Karpas-422 (cell line): ENCODE measurements at regions not wholly inside any gene's neighbourhood (a gene's known extent, or its start where the extent isn't known, plus 50 kb on each side); places are given as distances from the start of the nearest gene placed in this dataset.

ENCODE experiments used
- DNase-seq: peaks from one replicate; pipeline ENCODE4 v3.0.0-alpha.2; 2015
- H2AFZ ChIP-seq: fragments of 200-600 bp; sonication (generic); 2 replicates; pipeline ENCODE4 v1.6.1; 2014; ENCODE audit warnings: antibody characterized with exemption, low read length, mixed read lengths
- H3K27ac ChIP-seq: fragments of 200-600 bp; sonication (generic); 2 replicates; pipeline ENCODE4 v1.5.1; 2014; ENCODE audit warnings: mild to moderate bottlenecking, low read length, moderate library complexity
- H3K27me3 ChIP-seq: fragments of 200-600 bp; sonication (generic); 2 replicates; pipeline ENCODE4 v1.6.1; 2014; ENCODE audit warnings: low read length, mixed read lengths
- H3K36me3 ChIP-seq: fragments of 200-600 bp; sonication (generic); 2 replicates; pipeline ENCODE4 v1.6.1; 2014; ENCODE audit warnings: low read length, mixed read lengths; ENCODE audit not compliant: insufficient read depth
- H3K4me1 ChIP-seq: fragments of 200-600 bp; sonication (generic); 2 replicates; pipeline ENCODE4 v1.6.1; 2014; ENCODE audit warnings: mild to moderate bottlenecking, low read length, mixed read lengths
- H3K4me2 ChIP-seq: fragments of 200-600 bp; sonication (generic); 2 replicates; pipeline ENCODE4 v1.6.1; 2014; ENCODE audit warnings: low read length, low read depth, mild to moderate bottlenecking; ENCODE audit not compliant: poor library complexity, severe bottlenecking
- H3K4me3 ChIP-seq: fragments of 200-600 bp; sonication (generic); 2 replicates; pipeline ENCODE4 v1.5.1; 2014; ENCODE audit warnings: mild to moderate bottlenecking, antibody characterized with exemption, low read length, mixed read lengths
- H3K79me2 ChIP-seq: fragments of 200-600 bp; sonication (generic); 2 replicates; pipeline ENCODE4 v1.6.1; 2014; ENCODE audit warnings: mild to moderate bottlenecking, low read length, mixed read lengths
- H3K9ac ChIP-seq: fragments of 200-600 bp; sonication (generic); 2 replicates; pipeline ENCODE4 v1.6.0; 2014; ENCODE audit warnings: low read length
- H3K9me2 ChIP-seq: fragments of 200-600 bp; sonication (generic), shearing (Covaris generic); replicated peaks from 2 replicates; pipeline ENCODE4 v1.6.0; 2014; ENCODE audit warnings: mild to moderate bottlenecking, low read length, moderate library complexity; ENCODE audit not compliant: insufficient read depth
- H3K9me3 ChIP-seq: fragments of 300-700, 200-600 bp; sonication (generic); 2 replicates; pipeline ENCODE4 v1.6.1; 2014; ENCODE audit warnings: low read length, mixed read lengths
- H4K20me1 ChIP-seq: fragments of 200-600 bp; sonication (generic); 2 replicates; pipeline ENCODE4 v1.6.1; 2014; ENCODE audit warnings: mild to moderate bottlenecking, antibody characterized with exemption, low read length, low read depth; ENCODE audit not compliant: insufficient read depth

DNA sequence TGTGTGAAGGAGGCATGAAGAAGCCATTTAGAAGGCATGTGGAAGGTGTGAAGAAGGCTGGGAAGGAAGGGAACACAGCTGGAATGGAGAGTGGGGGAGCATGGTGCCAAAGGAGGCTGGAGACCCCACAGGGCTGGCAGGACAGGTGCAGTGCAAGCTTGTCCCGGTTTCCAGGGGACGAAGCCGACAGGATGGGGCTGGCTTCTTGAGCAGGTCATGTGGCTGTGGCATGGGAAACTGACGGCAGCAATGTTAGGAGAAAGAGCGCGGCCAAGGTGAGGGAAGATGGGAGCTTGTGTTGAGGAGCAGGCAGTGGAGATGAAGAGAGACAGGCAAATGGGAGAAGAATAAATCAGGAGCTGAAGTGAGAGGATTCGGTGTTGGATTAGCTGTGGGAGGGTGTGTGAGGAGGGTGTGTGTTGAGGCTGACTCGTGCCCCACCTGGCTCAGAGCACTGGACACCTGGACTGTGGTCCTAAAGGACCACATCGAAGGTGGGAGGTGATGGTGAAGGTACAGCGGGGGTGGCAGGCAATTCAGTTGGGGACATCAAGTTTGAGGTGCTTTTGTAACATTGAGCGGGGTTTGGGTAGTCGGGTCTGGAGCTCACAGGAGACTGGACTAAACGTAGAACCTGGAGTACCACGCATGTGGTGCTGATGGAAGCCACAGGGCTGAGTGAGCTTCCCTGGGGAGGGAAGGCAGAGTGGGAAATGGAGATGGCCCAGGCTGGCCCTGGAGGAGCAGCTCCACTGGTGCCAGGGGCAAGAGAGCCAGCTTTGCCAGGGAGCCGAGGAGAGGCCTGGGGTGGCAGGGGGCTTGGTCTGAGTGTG lies 165.6 kb upstream of the HDAC4 start:
- no peak overlapping the region for H3K4me2 ChIP-seq
- H3K27ac ChIP-seq, result no peak overlapping the region
- no peaks in the 10 kb centered on the region for H3K4me1 ChIP-seq
- no peak overlapping the region for H3K4me3 ChIP-seq
- H3K79me2 ChIP-seq, result no peaks in the 10 kb centered on the region
- no peaks in the 10 kb centered on the region for H4K20me1 ChIP-seq
- H3K27me3 ChIP-seq, result no peaks in the 10 kb centered on the region
- no peaks in the 10 kb centered on the region for H3K9me3 ChIP-seq
- H3K9me2 ChIP-seq, result no peaks in the 10 kb centered on the region
- no peaks in the 10 kb centered on the region for H3K36me3 ChIP-seq
- no peak overlapping the region for H2AFZ ChIP-seq
- H3K9ac ChIP-seq, result no peak overlapping the region
- DNase-seq, result no peak

DNA sequence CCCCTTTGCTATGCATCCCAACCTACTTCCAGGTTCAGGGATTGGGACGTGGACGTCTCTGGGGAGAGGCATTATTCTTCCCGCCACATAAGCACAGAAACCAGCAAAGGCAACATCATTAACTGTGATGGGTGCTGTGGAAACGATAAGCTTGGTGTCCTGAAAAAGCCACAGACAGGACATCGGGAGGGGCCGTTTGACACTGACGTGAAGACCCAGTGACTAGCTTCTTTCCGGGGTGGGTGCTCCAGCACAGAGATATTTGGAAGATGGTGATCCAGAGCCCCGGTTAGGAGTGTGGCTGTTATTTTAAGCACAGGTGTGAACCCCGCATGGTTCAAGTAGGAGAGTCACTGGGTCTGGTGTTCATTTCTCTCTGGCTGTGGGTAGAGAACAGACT lies 163.8 kb upstream of the HDAC4 start:
- H3K79me2 ChIP-seq, result no peaks in the 10 kb centered on the region
- no peaks in the 10 kb centered on the region for H3K9me2 ChIP-seq
- no peak overlapping the region for H3K27ac ChIP-seq
- no peaks in the 10 kb centered on the region for H4K20me1 ChIP-seq
- no peak for DNase-seq
- H3K4me3 ChIP-seq, result no peak overlapping the region
- H3K27me3 ChIP-seq, result no peaks in the 10 kb centered on the region
- H2AFZ ChIP-seq, result no peak overlapping the region
- H3K36me3 ChIP-seq, result no peaks in the 10 kb centered on the region
- H3K9me3 ChIP-seq, result no peaks in the 10 kb centered on the region
- no peak overlapping the region for H3K4me2 ChIP-seq
- no peaks in the 10 kb centered on the region for H3K4me1 ChIP-seq
- no peak overlapping the region for H3K9ac ChIP-seq

DNA sequence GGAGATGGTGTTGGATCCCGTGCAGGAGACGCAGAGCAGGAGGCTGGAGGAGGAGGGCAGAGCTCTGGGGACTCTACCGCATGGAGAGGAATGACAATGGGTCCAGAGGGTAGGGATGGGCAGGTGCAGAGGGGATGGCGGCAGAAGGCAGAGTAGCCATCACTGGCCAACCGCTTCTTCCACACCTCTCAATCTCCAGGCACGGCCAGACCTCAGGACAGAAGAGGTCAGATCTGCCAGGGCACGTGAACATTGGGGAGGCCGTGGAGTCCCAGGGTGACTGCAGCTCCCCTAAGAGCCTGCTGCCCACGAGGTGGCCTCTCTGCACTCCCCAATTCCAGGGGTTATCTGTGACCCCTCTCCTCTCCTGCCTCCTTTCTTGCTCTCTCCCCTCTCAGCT lies 162.7 kb upstream of the HDAC4 start:
- Histone ChIP-seq H3K27me3 (no peaks in the 10 kb centered on the region), H3K4me3 (no peak overlapping the region), H3K9ac (no peak overlapping the region), H3K27ac (no peak overlapping the region), H3K4me1 (no peaks in the 10 kb centered on the region), H3K4me2 (no peak overlapping the region), H3K9me2 (no peaks in the 10 kb centered on the region), H4K20me1 (no peaks in the 10 kb centered on the region), H3K9me3 (no peaks in the 10 kb centered on the region), H3K36me3 (no peaks in the 10 kb centered on the region), H3K79me2 (no peaks in the 10 kb centered on the region), H2AFZ (no peak overlapping the region)
- DNase-seq, result no peak

DNA sequence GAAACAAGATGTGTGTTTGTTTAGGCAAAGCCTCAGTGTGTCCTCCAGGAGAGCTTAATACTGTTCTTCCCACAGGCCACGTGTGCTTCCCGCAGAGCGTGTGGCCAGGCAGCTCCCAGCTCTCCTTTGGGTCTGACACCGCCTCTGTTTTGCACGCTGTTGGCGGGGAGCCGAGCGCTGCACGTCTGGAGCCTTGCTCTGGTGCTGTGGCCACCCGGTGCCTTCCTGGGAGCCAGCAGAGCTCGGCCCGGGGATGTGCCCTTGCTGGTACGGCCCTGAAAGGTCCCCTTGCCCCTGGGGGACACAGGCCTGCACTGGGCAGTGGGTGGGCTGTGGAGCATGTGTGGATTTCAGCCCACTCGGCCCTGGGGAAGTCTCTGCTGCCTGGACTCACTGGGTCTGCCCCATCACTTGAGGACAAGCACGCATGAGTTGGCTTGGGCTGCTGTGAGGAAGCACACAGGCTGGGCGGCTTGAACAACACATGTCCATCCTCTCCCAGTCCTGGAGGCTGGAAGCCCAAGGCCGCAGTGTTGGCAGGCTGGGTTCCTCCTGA lies 160.7 kb upstream of the HDAC4 start:
- H3K79me2 ChIP-seq, result no peaks in the 10 kb centered on the region
- H3K4me2 ChIP-seq, result no peak overlapping the region
- H3K9ac ChIP-seq, result no peak overlapping the region
- DNase-seq, result no peak
- H3K27me3 ChIP-seq, result no peaks in the 10 kb centered on the region
- H3K4me1 ChIP-seq, result no peaks in the 10 kb centered on the region
- no peak overlapping the region for H3K27ac ChIP-seq
- no peaks in the 10 kb centered on the region for H3K9me2 ChIP-seq
- no peaks in the 10 kb centered on the region for H4K20me1 ChIP-seq
- no peak overlapping the region for H2AFZ ChIP-seq
- H3K36me3 ChIP-seq, result no peaks in the 10 kb centered on the region
- no peaks in the 10 kb centered on the region for H3K9me3 ChIP-seq
- no peak overlapping the region for H3K4me3 ChIP-seq

DNA sequence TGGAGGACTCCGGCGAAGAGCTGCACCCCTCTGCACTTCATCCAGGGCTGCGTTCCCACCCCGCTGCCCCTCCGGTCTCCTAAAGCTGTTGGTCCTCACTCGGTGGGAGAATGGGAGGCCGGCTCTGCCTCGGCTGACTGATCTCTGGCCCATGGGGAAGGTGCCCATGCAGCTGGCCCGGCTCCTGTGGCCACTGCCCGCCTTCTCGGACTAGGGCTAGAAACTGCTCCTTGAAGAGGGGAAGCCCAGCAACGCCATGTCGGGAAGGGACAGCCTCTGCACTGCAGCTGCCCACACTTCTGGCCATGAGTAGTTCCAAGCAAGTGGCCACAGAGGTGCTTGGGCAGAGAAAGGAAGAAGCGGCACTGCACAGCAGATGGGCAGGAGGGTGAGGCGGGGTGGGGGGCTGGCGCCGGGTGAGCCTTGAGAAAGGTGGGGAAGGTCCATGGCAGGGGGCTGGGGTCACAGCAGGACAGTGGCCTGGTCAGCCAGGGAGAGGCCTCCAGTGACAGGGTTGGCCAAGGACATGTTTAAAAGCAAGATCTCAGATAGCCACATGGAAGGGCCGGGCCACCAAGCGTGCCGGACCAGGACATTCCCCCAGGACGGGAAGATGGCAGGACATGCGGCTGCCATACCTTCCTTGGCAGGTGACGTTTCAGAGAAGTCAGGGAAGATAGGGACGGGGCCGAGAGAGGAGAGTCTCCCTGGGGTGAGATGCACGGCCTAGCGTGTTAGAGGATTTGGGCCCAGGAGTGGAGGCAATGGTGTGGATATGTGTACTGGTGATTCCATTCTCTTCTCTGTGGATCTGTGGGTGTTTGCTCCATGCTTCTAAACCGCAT lies 158.8 kb upstream of the HDAC4 start:
- Histone ChIP-seq H3K9me2 (no peaks in the 10 kb centered on the region), H3K9me3 (no peaks in the 10 kb centered on the region), H3K4me2 (no peak overlapping the region), H3K4me1 (no peaks in the 10 kb centered on the region), H2AFZ (no peak overlapping the region), H3K4me3 (no peak overlapping the region), H3K36me3 (no peaks in the 10 kb centered on the region), H3K27me3 (no peaks in the 10 kb centered on the region), H3K27ac (no peak overlapping the region), H4K20me1 (no peaks in the 10 kb centered on the region), H3K9ac (no peak overlapping the region), H3K79me2 (no peaks in the 10 kb centered on the region)
- no peak for DNase-seq

DNA sequence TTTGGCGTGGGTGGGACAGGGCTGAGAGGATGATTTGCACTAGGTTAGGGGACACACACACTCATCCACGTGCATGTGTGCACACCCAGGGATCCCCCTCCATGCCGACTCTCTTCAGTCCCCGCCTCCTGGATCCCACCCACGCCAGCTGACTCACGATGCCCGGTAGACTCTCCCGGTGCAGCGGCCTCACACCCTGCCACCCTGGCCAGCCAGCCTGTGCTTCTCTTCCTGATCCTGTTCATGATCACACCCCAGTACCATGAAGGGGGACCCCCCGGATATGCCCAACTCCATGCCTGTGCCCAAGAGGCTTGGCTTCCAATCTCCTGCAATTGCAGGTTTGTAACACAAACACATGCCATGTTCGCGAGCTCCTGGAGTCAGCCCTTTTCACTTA lies 157.8 kb upstream of the HDAC4 start:
- no peak for DNase-seq
- H3K27ac ChIP-seq, result no peak overlapping the region

DNA sequence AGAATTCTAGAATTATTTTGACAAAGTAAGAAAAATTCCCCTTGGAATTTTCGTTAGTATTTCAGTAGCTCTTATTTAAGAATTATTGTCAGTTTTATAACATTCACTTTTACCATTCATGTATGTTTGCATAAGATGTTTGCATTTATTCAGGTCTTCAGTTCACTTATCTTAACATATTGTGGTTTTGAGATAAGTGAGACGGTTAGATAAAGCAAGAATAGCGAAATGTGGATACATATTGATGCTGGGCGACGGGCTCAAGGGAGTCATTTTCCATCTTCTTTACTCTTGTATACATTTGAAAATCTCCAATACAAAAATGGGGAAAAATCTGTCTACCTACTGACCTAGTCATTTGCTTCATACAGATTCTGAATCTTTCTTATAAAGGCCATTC lies 156.7 kb upstream of the HDAC4 start:
- no peaks in the 10 kb centered on the region for H3K79me2 ChIP-seq
- no peaks in the 10 kb centered on the region for H3K27me3 ChIP-seq
- no peak for DNase-seq
- no peak overlapping the region for H2AFZ ChIP-seq
- H3K4me1 ChIP-seq, result no peaks in the 10 kb centered on the region
- no peak overlapping the region for H3K4me2 ChIP-seq
- no peak overlapping the region for H3K9ac ChIP-seq
- no peaks in the 10 kb centered on the region for H4K20me1 ChIP-seq
- H3K36me3 ChIP-seq, result no peaks in the 10 kb centered on the region
- no peaks in the 10 kb centered on the region for H3K9me2 ChIP-seq
- no peak overlapping the region for H3K4me3 ChIP-seq
- no peak overlapping the region for H3K27ac ChIP-seq
- no peaks in the 10 kb centered on the region for H3K9me3 ChIP-seq

More for the DNA sequence above, 157.8 kb upstream of the HDAC4 start:
- H3K4me2 ChIP-seq, result no peak overlapping the region
- no peak overlapping the region for H3K4me3 ChIP-seq
- H3K79me2 ChIP-seq, result no peaks in the 10 kb centered on the region
- no peaks in the 10 kb centered on the region for H3K36me3 ChIP-seq
- H3K9me3 ChIP-seq, result no peaks in the 10 kb centered on the region
- H4K20me1 ChIP-seq, result no peaks in the 10 kb centered on the region
- no peaks in the 10 kb centered on the region for H3K9me2 ChIP-seq
- no peaks in the 10 kb centered on the region for H3K4me1 ChIP-seq
- H2AFZ ChIP-seq, result no peak overlapping the region
- no peak overlapping the region for H3K9ac ChIP-seq
- no peaks in the 10 kb centered on the region for H3K27me3 ChIP-seq

DNA sequence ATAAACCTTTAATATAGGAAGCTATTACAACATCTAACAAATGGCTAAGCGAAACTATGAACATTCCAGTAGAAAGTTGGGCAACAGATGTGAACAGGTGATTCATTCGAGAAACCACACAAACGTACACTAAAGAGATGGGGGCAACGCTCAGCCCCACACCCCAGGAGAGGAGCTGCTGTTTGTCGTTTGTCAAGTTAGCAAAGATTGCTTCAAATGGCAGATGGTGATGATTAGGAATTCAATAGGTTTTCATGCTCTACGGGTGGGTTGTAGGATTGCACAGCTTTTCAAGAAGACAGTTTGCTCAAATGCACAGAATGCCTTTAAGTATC lies 154.7 kb upstream of the HDAC4 start:
- H3K27ac ChIP-seq, result no peak overlapping the region
- no peaks in the 10 kb centered on the region for H3K27me3 ChIP-seq
- no peaks in the 10 kb centered on the region for H3K9me3 ChIP-seq
- H3K9me2 ChIP-seq, result no peaks in the 10 kb centered on the region
- no peak overlapping the region for H3K9ac ChIP-seq
- no peaks in the 10 kb centered on the region for H3K79me2 ChIP-seq
- H2AFZ ChIP-seq, result no peak overlapping the region
- H3K4me3 ChIP-seq, result no peak overlapping the region
- DNase-seq, result no peak
- H3K4me1 ChIP-seq, result no peaks in the 10 kb centered on the region
- H3K36me3 ChIP-seq, result no peaks in the 10 kb centered on the region
- H3K4me2 ChIP-seq, result no peak overlapping the region
- H4K20me1 ChIP-seq, result no peaks in the 10 kb centered on the region
